ENCODE measurements at regions not wholly inside any gene's neighbourhood (a gene's known extent, or its start where the extent isn't known, plus 50 kb on each side); places are given as distances from the start of the nearest gene placed in this dataset.

- H3K4me3 ChIP-seq (ENCODE audit: low read depth, low read length), result no peak overlapping the region
- POLR2A ChIA-PET, result no interaction called here
- no peak for TF ChIP-seq CTCF (IDR thresholded peaks at IDR 0.05; ENCODE audit: insufficient read depth, low read length, missing control alignments)
- CTCF ChIA-PET, result no interaction called here
- no peak for DNase-seq (ENCODE audit: low read depth, low spot score)
Measured at GRCh38 chr3:24645047-24645446, 150.4 kb upstream of the THRB start.

GRCh38 chr3:24646790-24647189, 152.1 kb upstream of the THRB start:
- no peak overlapping the region for H3K4me3 ChIP-seq (ENCODE audit: low read depth, low read length)
- TF ChIP-seq CTCF (IDR thresholded peaks at IDR 0.05; ENCODE audit: insufficient read depth, low read length, missing control alignments), result no peak
- ChIA-PET CTCF (no interaction called here), POLR2A (no interaction called here)
- DNase-seq (ENCODE audit: low read depth, low spot score), result no peak

GRCh38 chr3:24648063-24648462, 153.4 kb upstream of the THRB start:
- no peak for TF ChIP-seq CTCF (IDR thresholded peaks at IDR 0.05; ENCODE audit: insufficient read depth, low read length, missing control alignments)
- ChIA-PET POLR2A (no interaction called here), CTCF (no interaction called here)
- H3K4me3 ChIP-seq (ENCODE audit: low read depth, low read length), result no peak overlapping the region
- no peak for DNase-seq (ENCODE audit: low read depth, low spot score)

GRCh38 chr3:24650839-24651238, 156.2 kb upstream of the THRB start:
- ChIA-PET POLR2A (no interaction called here), CTCF (no interaction called here)
- no peak overlapping the region for H3K4me3 ChIP-seq (ENCODE audit: low read depth, low read length)
- no peak for DNase-seq (ENCODE audit: low read depth, low spot score)
- TF ChIP-seq CTCF (IDR thresholded peaks at IDR 0.05; ENCODE audit: insufficient read depth, low read length, missing control alignments), result no peak

GRCh38 chr3:24657870-24658510, 163.3 kb upstream of the THRB start:
- POLR2A ChIA-PET, result no interaction called here
- H3K4me3 ChIP-seq (ENCODE audit: low read depth, low read length), result no peak overlapping the region
- CTCF ChIA-PET, result no interaction called here
- no peak for DNase-seq (ENCODE audit: low read depth, low spot score)
- no peak for TF ChIP-seq CTCF (IDR thresholded peaks at IDR 0.05; ENCODE audit: insufficient read depth, low read length, missing control alignments)

- no peak for DNase-seq (ENCODE audit: low read depth, low spot score)
- ChIA-PET POLR2A (no interaction called here), CTCF (no interaction called here)
- no peak overlapping the region for H3K4me3 ChIP-seq (ENCODE audit: low read depth, low read length)
- no peak for TF ChIP-seq CTCF (IDR thresholded peaks at IDR 0.05; ENCODE audit: insufficient read depth, low read length, missing control alignments)
Measured at GRCh38 chr3:24661175-24661584, 166.5 kb upstream of the THRB start.

Measured in AG04449 (cell line).